Epithelial cell of esophagus (primary cell): ENCODE measurements at regions not wholly inside any gene's neighbourhood (a gene's known extent, or its start where the extent isn't known, plus 50 kb on each side); places are given as distances from the start of the nearest gene placed in this dataset.
"Not testable (repeated sequence)": the region's sequence is repeated elsewhere in the genome, so short reads cannot be mapped to it uniquely, and the experiment has no call there.

Experiments used
- DNase-seq: peaks from one replicate; pipeline ENCODE4 v3.0.0; 2010; ENCODE audit warnings: low read depth
- H3K4me3 ChIP-seq: 2 replicates; pipeline ENCODE4 v1.5.1; 2011; ENCODE audit warnings: mild to moderate bottlenecking, low read length, control low read depth
- CTCF ChIP-seq: IDR thresholded peaks from 2 replicates; pipeline ENCODE4 v1.5.1; 2011; ENCODE audit warnings: low read depth, mild to moderate bottlenecking, low read length, control low read depth, inconsistent platforms; ENCODE audit not compliant: insufficient read depth; ENCODE audit errors: missing control alignments

GRCh38 chr7:3180604-3181003, 120.4 kb upstream of the SDK1 start:
- no peak for TF ChIP-seq CTCF
- no peak overlapping the region for H3K4me3 ChIP-seq
- DNase-seq, result no peak

- not testable (repeated sequence) for H3K4me3 ChIP-seq, DNase-seq
Measured at GRCh38 chr7:3182055-3182454, 119.0 kb upstream of the SDK1 start.

GRCh38 chr7:3187444-3188040, 113.5 kb upstream of the SDK1 start:
- no peak overlapping the region for H3K4me3 ChIP-seq
- no peak for DNase-seq
- TF ChIP-seq CTCF, result no peak

- no peak for DNase-seq
- no peak for TF ChIP-seq CTCF
- H3K4me3 ChIP-seq, result no peak overlapping the region
Measured at GRCh38 chr7:3188946-3189345, 112.1 kb upstream of the SDK1 start.

GRCh38 chr7:3191548-3191947, 109.5 kb upstream of the SDK1 start:
- no peak for DNase-seq
- no peak overlapping the region for H3K4me3 ChIP-seq
- no peak for TF ChIP-seq CTCF

GRCh38 chr7:3192669-3193068, 108.4 kb upstream of the SDK1 start:
- DNase-seq, result no peak
- TF ChIP-seq CTCF, result no peak
- no peak overlapping the region for H3K4me3 ChIP-seq

GRCh38 chr7:3193379-3194120, 107.5 kb upstream of the SDK1 start:
- no peak for DNase-seq
- no peak for TF ChIP-seq CTCF

More at GRCh38 chr7:3193379-3194120, 107.5 kb upstream of the SDK1 start:
- H3K4me3 ChIP-seq, result no peak overlapping the region
